ENCODE measurements at regions not wholly inside any gene's neighbourhood (a gene's known extent, or its start where the extent isn't known, plus 50 kb on each side); places are given as distances from the start of the nearest gene placed in this dataset.

GRCh38 chr12:126960221-126960620 is 1306.7 kb upstream of the TMEM132C start:
- TF ChIP-seq CTCF (IDR thresholded peaks at IDR 0.05) (no peak), ZFX (IDR thresholded peaks at IDR 0.05; ENCODE audit: borderline replicate concordance) (no peak)
